GM12892 (cell line): ENCODE measurements at regions not wholly inside any gene's neighbourhood (a gene's known extent, or its start where the extent isn't known, plus 50 kb on each side); places are given as distances from the start of the nearest gene placed in this dataset.
"Not testable (repeated sequence)": the region's sequence is repeated elsewhere in the genome, so short reads cannot be mapped to it uniquely, and the experiment has no call there.

Experiments used
- DNase-seq: peaks from one replicate; pipeline ENCODE4 v3.0.0; 2011; ENCODE audit not compliant: insufficient read length
- FAIRE-seq: peaks from 2 replicates; lab custom pipeline; 2011; peaks lifted over from hg19 to GRCh38; lab: Jason Lieb, UNC
- POLR2A ChIP-seq: IDR thresholded peaks from 2 replicates; pipeline ENCODE4 v1.6.1; 2011; ENCODE audit warnings: low read depth, low read length, control low read depth
- POLR2AphosphoS5 ChIP-seq: IDR thresholded peaks from 2 replicates; pipeline ENCODE4 v1.6.1; 2011; ENCODE audit warnings: low read depth, low read length, control low read depth
- TAF1 ChIP-seq: IDR thresholded peaks from 2 replicates; pipeline ENCODE4 v1.6.1; 2011; ENCODE audit warnings: low read depth, mild to moderate bottlenecking, control low read depth, low read length, borderline replicate concordance

DNA sequence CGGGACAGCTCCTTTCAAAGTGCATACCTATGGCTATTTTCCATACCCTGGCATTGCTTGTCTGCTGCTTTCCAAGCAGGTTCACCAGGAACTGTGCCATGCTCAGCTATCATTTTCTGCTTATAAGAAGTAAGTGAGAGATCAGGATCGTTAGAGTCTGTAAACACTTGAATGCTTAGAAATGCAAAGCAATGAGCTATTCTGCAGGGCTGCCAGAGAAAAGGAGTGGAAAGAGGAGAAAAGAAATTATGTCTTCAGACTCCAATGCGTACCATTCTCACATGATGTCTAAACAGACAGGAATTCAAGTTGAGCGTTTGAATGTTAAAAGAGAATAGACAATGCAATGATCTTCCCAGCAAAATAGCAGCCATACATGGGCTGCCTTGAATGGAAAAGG, 245.5 kb upstream of the SLC7A11 start:
- no peak for DNase-seq
- no peak for FAIRE-seq
- TF ChIP-seq POLR2AphosphoS5 (no peak), POLR2A (no peak), TAF1 (no peak)

- DNase-seq (no peak), FAIRE-seq (no peak)
- TF ChIP-seq POLR2AphosphoS5 (no peak), POLR2A (no peak), TAF1 (no peak)
Observed at GRCh38 chr4:138487230-138487629, 245.1 kb upstream of the SLC7A11 start.

- FAIRE-seq, result no peak
- TF ChIP-seq TAF1 (no peak), POLR2AphosphoS5 (no peak), POLR2A (no peak)
- DNase-seq, result no peak
Observed at GRCh38 chr4:138485498-138485897, 243.3 kb upstream of the SLC7A11 start.

GRCh38 chr4:138475116-138475515, 233.0 kb upstream of the SLC7A11 start:
- FAIRE-seq (no peak), DNase-seq (no peak)
- TF ChIP-seq POLR2A (no peak), POLR2AphosphoS5 (no peak), TAF1 (no peak)

- TF ChIP-seq POLR2AphosphoS5 (no peak), POLR2A (no peak), TAF1 (no peak)
- DNase-seq (no peak), FAIRE-seq (no peak)
Observed at GRCh38 chr4:138473339-138473738, 231.2 kb upstream of the SLC7A11 start.

- TF ChIP-seq POLR2AphosphoS5 (no peak), TAF1 (no peak), POLR2A (no peak)
- DNase-seq, result no peak
- FAIRE-seq, result no peak
Observed at GRCh38 chr4:138460477-138461414, 218.6 kb upstream of the SLC7A11 start.

DNA sequence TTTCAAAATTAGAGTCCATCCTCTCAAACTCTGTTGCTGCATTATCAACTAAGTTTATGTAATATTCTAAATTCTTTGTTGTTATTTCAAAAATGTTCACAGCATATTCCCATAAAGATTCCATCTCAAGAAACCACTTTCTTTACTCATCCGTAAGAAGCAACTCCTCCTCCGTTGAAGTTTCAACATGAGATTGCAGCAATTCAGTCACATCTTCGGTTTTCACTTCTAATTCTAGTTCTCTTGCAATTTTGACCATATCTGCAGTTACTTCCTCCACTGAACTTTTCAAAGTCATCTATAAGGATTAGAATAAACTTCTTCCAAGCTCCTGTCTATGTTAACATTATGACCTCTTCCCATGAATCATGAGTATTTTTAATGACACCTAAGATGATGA, 216.6 kb upstream of the SLC7A11 start:
- TF ChIP-seq POLR2AphosphoS5 (no peak), TAF1 (no peak), POLR2A (no peak)
- no peak for FAIRE-seq
- DNase-seq, result no peak

DNA sequence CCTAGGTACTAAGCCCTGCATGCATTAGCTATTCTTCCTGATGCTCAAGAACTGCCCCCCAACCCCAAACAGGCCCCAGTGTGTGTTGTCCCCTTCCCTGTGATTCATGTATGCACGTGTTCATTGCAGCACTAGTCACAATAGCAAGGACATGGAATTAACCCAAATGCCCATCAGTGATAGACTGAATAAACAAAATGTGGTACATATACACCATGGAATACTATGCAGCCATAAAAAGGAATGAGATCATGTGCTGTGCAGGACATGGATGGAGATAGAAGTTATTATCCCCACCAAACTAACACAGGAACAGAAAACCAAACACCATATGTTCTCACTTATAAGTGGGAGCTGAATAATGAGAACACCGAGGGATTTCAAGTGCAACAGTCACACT, 214.2 kb upstream of the SLC7A11 start:
- FAIRE-seq, DNase-seq: not testable (repeated sequence)

GRCh38 chr4:138455097-138455496, 212.9 kb upstream of the SLC7A11 start:
- TF ChIP-seq POLR2A, result no peak
- TF ChIP-seq POLR2AphosphoS5, result no peak
- no peak for TF ChIP-seq TAF1
- DNase-seq, result no peak
- FAIRE-seq, result no peak

DNA sequence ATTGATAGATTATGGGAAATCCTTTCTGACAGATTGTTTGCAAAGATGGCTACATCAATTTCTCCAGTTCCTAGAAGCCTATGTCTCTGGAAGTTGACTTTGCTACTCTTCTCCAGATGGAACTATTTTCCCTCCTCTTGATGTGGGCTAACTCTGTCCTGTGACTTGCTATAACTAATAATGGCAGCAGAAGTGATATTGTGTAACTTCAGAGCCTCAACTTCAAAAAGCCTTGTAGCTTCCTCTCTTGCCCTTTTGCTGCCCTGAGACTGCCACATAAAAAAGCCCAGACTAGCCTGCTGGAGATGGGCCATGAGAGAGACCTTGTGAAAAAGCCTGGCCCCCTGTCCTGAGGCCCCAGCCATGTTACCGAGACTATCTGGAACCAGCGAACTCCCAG, 210.7 kb upstream of the SLC7A11 start:
- DNase-seq (no peak), FAIRE-seq (no peak)
- no peak for TF ChIP-seq TAF1
- TF ChIP-seq POLR2A, result no peak
- no peak for TF ChIP-seq POLR2AphosphoS5

DNA sequence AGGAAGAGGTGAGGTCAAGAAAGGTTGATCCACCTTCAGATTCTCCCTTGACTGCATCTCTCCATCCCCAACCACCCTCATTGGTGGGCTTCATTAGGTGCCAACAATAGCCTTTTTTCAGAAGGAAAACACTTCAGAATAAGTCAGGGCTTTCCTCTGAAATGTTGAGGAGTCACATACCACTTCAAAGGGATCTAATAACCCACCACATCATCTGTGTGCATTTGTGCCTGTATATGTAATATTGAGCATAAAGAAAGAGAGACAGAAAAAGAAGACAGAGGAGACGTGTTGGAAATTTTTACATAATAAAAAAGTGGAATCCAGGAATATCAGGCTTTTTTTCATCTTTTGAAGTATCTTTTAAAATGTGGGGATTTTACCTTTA, 209.1 kb upstream of the SLC7A11 start:
- no peak for DNase-seq
- TF ChIP-seq POLR2AphosphoS5, result no peak
- FAIRE-seq, result no peak

DNA sequence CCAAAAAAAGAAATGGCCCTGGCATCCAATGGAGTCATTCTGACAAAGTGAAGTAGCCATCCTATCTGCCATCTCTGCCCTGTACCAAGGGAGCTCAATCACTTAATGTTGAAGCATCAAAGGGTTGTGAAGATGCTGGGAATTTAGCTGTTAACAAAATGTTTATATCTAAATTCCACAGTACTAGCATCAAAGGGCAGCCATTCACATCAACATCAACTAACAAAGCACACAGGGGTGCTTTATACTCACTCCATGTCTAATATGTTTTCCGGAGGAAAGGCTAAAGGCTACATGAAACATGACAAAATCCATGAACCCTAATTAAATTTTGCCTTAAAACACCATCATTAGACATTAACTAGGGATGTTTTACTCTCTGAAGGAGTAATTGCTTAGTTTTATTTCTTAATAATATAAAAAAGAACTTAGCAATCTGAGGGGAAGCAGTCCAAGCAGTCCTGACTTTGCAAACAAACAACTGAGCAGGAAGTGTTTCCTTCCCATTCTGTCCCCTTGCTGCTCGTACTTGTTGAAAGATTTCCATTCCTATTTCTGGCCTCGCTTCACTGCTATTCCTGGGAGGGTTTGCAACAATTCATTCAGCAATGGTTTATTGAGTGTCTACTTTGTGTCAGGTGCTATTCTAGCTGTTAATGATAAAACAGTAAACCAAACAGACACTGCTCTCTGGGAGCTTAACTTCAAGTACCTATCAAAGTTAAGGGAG, 208.6 kb upstream of the SLC7A11 start:
- FAIRE-seq (no peak), DNase-seq (no peak)
- no peak for TF ChIP-seq POLR2A
- TF ChIP-seq TAF1, result no peak
- no peak for TF ChIP-seq POLR2AphosphoS5
